Small intestine (tissue), 7 donors: ENCODE measurements at regions not wholly inside any gene's neighbourhood (a gene's known extent, or its start where the extent isn't known, plus 50 kb on each side); places are given as distances from the start of the nearest gene placed in this dataset.

Source experiments
- DNase-seq, 2 donors: peaks; one replicate each; pipeline versions ENCODE4 v3.0.0 to v3.0.0-alpha.2; 2013
- FAIRE-seq: peaks from 2 replicates; lab custom pipeline; 2012; peaks lifted over from hg19 to GRCh38; lab: Jason Lieb, UNC
- H3K27ac ChIP-seq, 3 donors: one replicate each; pipeline ENCODE4 v1.5.1; 2013; ENCODE audit warnings: low read length in 2 of 3, mild to moderate bottlenecking in 2 of 3, control low read depth in 1 of 3, inconsistent platforms in 1 of 3, low read depth in 1 of 3, moderate library complexity in 1 of 3
- H3K27me3 ChIP-seq, 3 donors: one replicate each; pipeline ENCODE4 v1.6.1; 2013; ENCODE audit warnings: low read length in 3 of 3, inconsistent platforms in 1 of 3; ENCODE audit not compliant: control insufficient read depth in 3 of 3, insufficient read depth in 3 of 3
- H3K36me3 ChIP-seq, 3 donors: one replicate each; pipeline ENCODE4 v1.6.1; 2013; ENCODE audit warnings: low read length in 3 of 3, inconsistent platforms in 1 of 3, low read depth in 1 of 3, mild to moderate bottlenecking in 1 of 3, moderate library complexity in 1 of 3; ENCODE audit not compliant: control insufficient read depth in 3 of 3, insufficient read depth in 2 of 3
- H3K4me1 ChIP-seq, 3 donors: one replicate each; pipeline ENCODE4 v1.6.1; 2013; ENCODE audit warnings: low read length in 2 of 3, inconsistent platforms in 1 of 3, low read depth in 1 of 3, mild to moderate bottlenecking in 1 of 3, moderate library complexity in 1 of 3; ENCODE audit not compliant: control insufficient read depth in 3 of 3, insufficient read depth in 2 of 3
- H3K4me3 ChIP-seq, 3 donors: one replicate each; pipeline ENCODE4 v1.5.1; 2013; ENCODE audit warnings: low read length in 3 of 3, control low read depth in 1 of 3, inconsistent platforms in 1 of 3, low read depth in 1 of 3, mild to moderate bottlenecking in 1 of 3, moderate library complexity in 1 of 3
- H3K9me3 ChIP-seq, 2 donors: one replicate each; pipeline ENCODE4 v1.6.1; 2013; ENCODE audit warnings: low read depth in 1 of 2, low read length in 1 of 2; ENCODE audit not compliant: control insufficient read depth in 2 of 2, insufficient read depth in 1 of 2
- WGBS, 3 donors: extraction: QIAGEN DNeasy Blood & Tissue Kit; methylation state at CpG; one replicate each; pipeline ENCODE4 v1.1.7; 2013; 5-methylcytosine and 5-hydroxymethylcytosine counted together
- donor health status: healthy with polysubstance abuse.
- donor health status: control.
- donor health status: control.
- donor health status: Bipolar disorder and iron deficiency.
- donor health status: healthy.

DNA sequence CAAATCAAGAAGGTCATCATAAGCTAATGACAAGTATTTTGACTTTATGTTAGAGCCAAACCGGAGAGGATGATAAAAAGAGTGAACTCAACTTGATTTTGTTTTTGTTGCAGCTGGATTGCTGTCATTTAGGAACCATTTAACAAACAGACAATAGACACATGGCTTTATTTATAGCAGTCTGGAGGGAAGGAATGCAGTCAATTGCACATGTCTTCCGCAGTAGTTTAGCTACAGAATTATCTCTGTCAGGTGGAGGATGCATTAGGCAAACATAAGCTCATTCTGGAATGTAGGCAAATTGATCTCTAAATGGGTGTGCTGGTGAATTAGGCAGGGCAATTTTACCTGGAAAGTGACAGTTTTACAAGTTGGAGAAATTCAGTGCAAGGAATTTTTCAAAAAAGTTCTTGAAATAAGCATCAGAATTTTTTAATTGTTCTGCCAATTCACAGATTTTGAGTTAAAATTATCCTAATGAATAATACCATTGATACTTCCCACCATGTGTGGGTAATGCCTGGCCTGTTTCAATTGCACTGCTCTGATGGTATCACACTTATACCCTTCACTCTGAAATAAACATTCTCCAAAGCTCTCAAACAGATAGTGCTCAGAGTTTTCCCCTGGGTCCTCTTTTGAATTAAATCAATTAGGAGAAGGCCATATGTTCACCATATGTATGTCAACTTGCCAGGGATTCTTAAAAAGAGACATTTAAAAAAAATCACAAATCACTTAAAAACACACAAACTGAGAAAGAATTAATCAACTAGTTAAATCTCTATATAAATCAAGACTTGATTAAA lies 318.3 kb downstream of the NDFIP2 start:
- Histone ChIP-seq H3K4me1 (no peaks in the 10 kb centered on the region), H3K27ac (no peak overlapping the region), H3K4me3 (no peak overlapping the region), H3K27me3 (no peaks in the 10 kb centered on the region), H3K36me3 (no peaks in the 10 kb centered on the region), H3K9me3 (no peaks in the 10 kb centered on the region)
- 55 to 67% (median 65%) methylated on average over 2 of the region's 2 CpGs for WGBS, 3 donors
- DNase-seq: no peak
- FAIRE-seq: no peak

DNA sequence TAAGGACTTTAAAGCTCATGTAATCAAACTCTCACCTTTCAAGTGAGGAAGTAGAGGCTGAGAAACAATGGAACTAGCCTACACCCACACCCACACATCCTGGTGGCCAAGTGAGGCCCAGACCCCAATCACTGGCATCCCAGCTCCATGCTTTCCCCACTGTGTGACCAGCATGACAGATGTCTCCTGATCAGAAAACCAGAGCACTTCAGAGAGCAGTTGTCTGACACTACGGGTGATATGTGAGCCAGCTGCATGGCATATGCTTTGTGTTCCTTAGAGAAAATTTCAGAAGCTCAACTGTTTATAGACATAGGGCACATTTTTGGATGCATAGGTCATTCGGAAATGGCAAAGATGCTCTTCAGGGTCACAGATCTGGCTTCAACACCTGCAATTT lies 315.2 kb downstream of the NDFIP2 start:
- no peaks in the 10 kb centered on the region for H3K36me3 ChIP-seq
- H3K4me3 ChIP-seq: no peak overlapping the region
- no peak overlapping the region for H3K27ac ChIP-seq
- FAIRE-seq (no peak), DNase-seq (no peak)
- H3K4me1 ChIP-seq: no peaks in the 10 kb centered on the region
- no peaks in the 10 kb centered on the region for H3K27me3 ChIP-seq
- peaks cover 0 to 3% of the 10 kb centered on the region in 2 donors for H3K9me3 ChIP-seq
- WGBS, 3 donors: 72 to 90% (median 87%) methylated on average over 2 of the region's 2 CpGs

GRCh38 chr13:79794931-79795330 lies 314.0 kb downstream of the NDFIP2 start:
- Histone ChIP-seq H3K4me3 (no peak overlapping the region), H3K27ac (no peak overlapping the region), H3K9me3 (peaks cover 0 to 11% of the 10 kb centered on the region in 2 donors), H3K4me1 (no peaks in the 10 kb centered on the region), H3K27me3 (no peaks in the 10 kb centered on the region), H3K36me3 (no peaks in the 10 kb centered on the region)
- DNase-seq: no peak
- FAIRE-seq: no peak
- 29 to 67% (median 47%) methylated on average over 1 of the region's 1 CpG for whole genome bisulfite sequencing, 3 donors

GRCh38 chr13:79792716-79793115 lies 311.8 kb downstream of the NDFIP2 start:
- Histone ChIP-seq H3K27ac (no peak overlapping the region), H3K27me3 (no peaks in the 10 kb centered on the region), H3K36me3 (no peaks in the 10 kb centered on the region), H3K4me1 (no peaks in the 10 kb centered on the region), H3K9me3 (peaks cover 0 to 24% of the 10 kb centered on the region in 2 donors), H3K4me3 (no peak overlapping the region)
- FAIRE-seq (no peak), DNase-seq (no peak)

- no peaks in the 10 kb centered on the region for H3K4me1 ChIP-seq
- FAIRE-seq: no peak
- DNase-seq: no peak
- H3K36me3 ChIP-seq: no peaks in the 10 kb centered on the region
- no peak overlapping the region for H3K4me3 ChIP-seq
- H3K9me3 ChIP-seq: peaks cover 0 to 24% of the 10 kb centered on the region in 2 donors
- H3K27ac ChIP-seq: no peak overlapping the region
- H3K27me3 ChIP-seq: no peaks in the 10 kb centered on the region
- WGBS, 3 donors: 84 to 86% (median 85%) methylated on average over 2 of the region's 2 CpGs
Measured at GRCh38 chr13:79791471-79792042, 310.6 kb downstream of the NDFIP2 start.

GRCh38 chr13:79786176-79786575 lies 305.2 kb downstream of the NDFIP2 start:
- 95 to 96% (median 95%) methylated on average over 4 of the region's 4 CpGs for WGBS, 3 donors
- Histone ChIP-seq H3K36me3 (no peaks in the 10 kb centered on the region), H3K27me3 (no peaks in the 10 kb centered on the region), H3K27ac (no peak overlapping the region), H3K9me3 (peaks cover 0 to 22% of the 10 kb centered on the region in 2 donors), H3K4me1 (peaks cover 0 to 10% (median 4%) of the 10 kb centered on the region in 3 donors), H3K4me3 (no peak overlapping the region)
- DNase-seq: no peak
- no peak for FAIRE-seq

DNA sequence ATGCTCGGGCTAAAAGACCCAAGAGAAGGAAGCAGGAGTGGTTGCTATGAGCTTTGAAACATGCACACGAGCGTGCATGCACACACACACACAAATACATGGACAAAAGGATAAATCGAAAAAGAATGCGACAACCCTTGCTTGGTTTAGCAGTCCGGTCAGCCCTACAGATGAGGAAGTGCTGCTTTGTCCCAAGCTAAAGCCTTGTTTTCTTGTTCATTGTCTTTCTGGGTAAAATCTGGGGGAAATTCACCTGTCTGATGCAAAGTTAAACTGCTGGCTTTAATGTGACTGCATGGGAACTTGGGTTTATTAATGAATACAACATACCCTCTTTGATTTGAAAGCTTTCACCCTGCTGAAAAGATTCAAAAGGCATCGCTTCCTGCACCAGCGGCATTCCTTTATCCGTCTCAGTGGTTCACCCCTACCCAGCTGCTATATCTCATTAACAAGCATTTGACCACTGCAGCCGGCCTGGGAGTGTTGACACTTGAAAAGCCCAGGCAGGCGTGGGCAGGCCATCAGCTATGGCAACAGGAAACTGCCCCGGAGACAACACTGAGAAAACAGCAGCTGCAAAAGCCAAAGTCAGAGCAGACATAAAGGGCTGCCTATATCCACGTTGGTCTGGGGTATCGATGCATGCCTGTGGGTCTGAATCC lies 301.7 kb downstream of the NDFIP2 start:
- Histone ChIP-seq H3K4me1 (peaks cover 0 to 21% (median 9%) of the 10 kb centered on the region in 3 donors), H3K36me3 (no peaks in the 10 kb centered on the region), H3K4me3 (no peak overlapping the region), H3K27me3 (no peaks in the 10 kb centered on the region), H3K27ac (no peak overlapping the region), H3K9me3 (no peaks in the 10 kb centered on the region)
- DNase-seq (peak in 1 of 2 donors; percentile 44), FAIRE-seq (no peak)
- WGBS, 3 donors: 55 to 71% (median 68%) methylated on average over 14 of the region's 14 CpGs

GRCh38 chr13:79781829-79782540 lies 301.0 kb downstream of the NDFIP2 start:
- Histone ChIP-seq H3K4me3 (no peak overlapping the region), H3K9me3 (no peaks in the 10 kb centered on the region), H3K27me3 (no peaks in the 10 kb centered on the region), H3K27ac (no peak overlapping the region), H3K36me3 (no peaks in the 10 kb centered on the region), H3K4me1 (peaks cover 0 to 21% (median 9%) of the 10 kb centered on the region in 3 donors)
- WGBS, 3 donors: 57 to 78% (median 70%) methylated on average over 5 of the region's 5 CpGs
- FAIRE-seq (no peak), DNase-seq (peak in 1 of 2 donors; percentile 22)
